ENCODE measurements at regions not wholly inside any gene's neighbourhood (a gene's known extent, or its start where the extent isn't known, plus 50 kb on each side); places are given as distances from the start of the nearest gene placed in this dataset.
"Not testable (repeated sequence)": the region's sequence is repeated elsewhere in the genome, so short reads cannot be mapped to it uniquely, and the experiment has no call there.

DNA sequence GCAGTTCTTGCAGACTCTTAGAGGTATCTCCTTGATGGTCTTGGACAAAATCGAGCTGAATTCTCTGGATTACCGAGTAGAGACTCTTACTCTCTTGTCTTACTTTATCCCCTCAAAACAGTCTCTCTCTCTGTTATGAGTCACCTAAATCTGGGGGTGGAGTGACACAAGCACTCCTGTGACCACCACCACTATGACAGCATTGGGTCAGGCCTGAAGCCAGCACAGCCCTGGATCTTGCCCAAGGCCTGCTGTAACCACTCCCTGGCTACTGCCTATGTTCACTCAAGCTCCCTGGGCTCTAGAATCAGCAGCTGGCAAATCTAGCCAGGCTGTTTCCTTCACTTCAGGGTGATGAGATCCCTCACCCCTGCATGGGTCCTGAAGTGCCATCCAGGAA is 662.5 kb downstream of the LUZP2 start:
- no peak for DNase-seq (ENCODE audit: low read depth in 2 of 2)

- peak; percentile 12 to 22 for DNase-seq (ENCODE audit: low read depth in 2 of 2)
Observed at GRCh38 chr11:25163421-25163820, 666.6 kb downstream of the LUZP2 start.

DNA sequence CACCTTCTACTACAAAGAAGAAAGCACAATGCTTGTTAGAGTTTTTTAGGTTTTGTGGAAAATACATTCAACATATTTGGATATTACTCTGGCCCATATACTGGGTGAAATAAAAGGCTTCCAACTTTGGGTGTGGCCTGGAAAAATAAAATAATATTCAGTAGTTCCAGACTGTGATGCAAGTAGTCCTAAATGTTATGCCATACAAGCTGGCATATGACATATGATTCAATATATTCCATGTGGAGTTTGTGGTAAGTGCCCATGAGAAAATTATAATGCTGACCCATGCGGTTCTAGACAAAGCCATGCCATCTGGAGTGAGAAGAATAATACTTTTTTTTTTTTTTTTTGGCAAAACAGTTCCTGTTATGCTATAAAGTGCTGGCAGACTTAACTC is 683.3 kb downstream of the LUZP2 start:
- no peak for DNase-seq (ENCODE audit: low read depth in 2 of 2)

DNA sequence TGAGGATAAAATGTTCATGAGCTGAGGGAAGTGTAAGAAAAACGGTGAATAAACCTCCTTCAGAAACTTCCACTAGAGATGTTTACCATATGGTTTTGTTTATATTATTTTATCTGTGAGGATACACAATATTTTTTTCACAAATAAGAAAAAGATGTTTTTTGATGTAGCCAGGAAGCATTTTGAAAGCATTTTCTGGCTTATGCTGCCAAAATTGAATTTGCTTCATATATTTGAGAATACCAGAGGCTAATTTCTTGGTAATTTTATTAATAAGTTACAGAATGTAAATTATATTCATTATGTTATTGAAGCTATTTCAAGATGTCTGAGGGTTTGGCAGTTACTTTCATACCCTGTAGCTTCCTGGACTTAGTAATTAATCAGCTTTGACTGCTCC is 686.6 kb downstream of the LUZP2 start:
- DNase-seq (ENCODE audit: low read depth in 2 of 2), result no peak

GRCh38 chr11:25197515-25197914 is 700.7 kb downstream of the LUZP2 start:
- no peak for DNase-seq (ENCODE audit: low read depth in 2 of 2)

DNA sequence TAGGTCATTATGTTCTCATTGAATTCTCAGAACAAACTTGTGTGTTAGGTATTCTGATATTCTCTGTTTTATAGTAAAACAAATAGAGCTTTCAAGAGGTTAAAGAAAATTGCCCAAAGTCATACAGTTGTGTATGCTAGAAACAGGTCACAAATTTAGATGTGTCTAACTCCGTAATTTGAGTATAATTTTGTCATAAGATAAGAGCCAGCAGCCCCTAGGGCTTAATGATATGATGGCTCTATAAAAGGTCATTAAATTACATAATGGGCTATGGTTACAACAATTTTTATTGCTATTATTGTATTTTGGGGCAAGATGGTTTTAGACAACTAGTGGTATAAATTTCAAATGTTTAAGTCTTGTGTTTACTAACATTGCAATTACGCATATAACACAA is 701.9 kb downstream of the LUZP2 start:
- DNase-seq (ENCODE audit: low read depth in 2 of 2), result no peak

- DNase-seq (ENCODE audit: low read depth in 2 of 2), result no peak
Observed at GRCh38 chr11:25200925-25201324, 704.1 kb downstream of the LUZP2 start.

DNA sequence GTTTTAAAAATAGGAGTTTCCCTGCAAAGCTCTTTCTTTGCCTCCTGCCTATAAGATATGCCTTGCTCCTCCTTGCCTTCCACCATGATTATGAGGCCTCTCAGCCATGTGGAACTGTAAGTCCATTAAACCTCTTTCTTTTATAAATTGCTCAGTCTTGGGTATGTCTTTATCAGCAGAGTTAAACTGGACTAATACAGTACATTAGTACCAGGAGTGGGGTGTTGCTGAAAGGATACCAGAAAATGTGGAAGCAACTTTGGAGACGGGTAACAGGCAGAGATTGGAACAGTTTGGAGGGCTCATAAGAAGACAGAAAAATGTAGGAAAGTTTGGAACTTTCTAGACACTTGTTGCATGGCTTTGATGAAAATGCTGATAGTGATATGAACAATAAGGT is 709.9 kb downstream of the LUZP2 start:
- no peak for DNase-seq (ENCODE audit: low read depth in 2 of 2)

- DNase-seq (ENCODE audit: low read depth in 2 of 2), result no peak
Observed at GRCh38 chr11:25211635-25212254, 714.9 kb downstream of the LUZP2 start.

GRCh38 chr11:25214535-25215176 is 717.8 kb downstream of the LUZP2 start:
- no peak for DNase-seq (ENCODE audit: low read depth in 2 of 2)

GRCh38 chr11:25218036-25218435 is 721.2 kb downstream of the LUZP2 start:
- DNase-seq (ENCODE audit: low read depth in 2 of 2), result no peak

GRCh38 chr11:25225078-25225477 is 728.2 kb downstream of the LUZP2 start:
- no peak for DNase-seq (ENCODE audit: low read depth in 2 of 2)

- no peak for DNase-seq (ENCODE audit: low read depth in 2 of 2)
Observed at GRCh38 chr11:25242928-25243327, 746.1 kb downstream of the LUZP2 start.

GRCh38 chr11:25244126-25244525 is 747.3 kb downstream of the LUZP2 start:
- no peak for DNase-seq (ENCODE audit: low read depth in 2 of 2)

DNA sequence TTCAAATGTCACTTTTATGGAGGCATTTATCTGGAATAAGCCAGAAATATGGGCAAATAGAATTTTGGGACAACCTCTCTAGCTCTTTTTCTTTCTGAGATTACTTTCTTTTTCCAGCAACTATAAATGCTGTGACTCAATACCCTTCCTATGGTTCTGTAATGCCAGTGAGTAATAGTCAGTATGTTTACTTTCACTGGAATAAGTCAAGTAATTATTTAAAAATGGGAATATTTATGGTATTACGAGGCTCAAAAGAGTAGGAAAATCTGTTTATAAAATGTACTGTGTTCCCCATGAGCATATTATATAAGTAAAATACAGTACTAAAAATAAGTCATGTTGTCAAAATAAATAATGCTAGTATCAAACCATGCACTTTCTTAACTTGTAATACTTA is 750.5 kb downstream of the LUZP2 start:
- no peak for DNase-seq (ENCODE audit: low read depth in 2 of 2)

DNA sequence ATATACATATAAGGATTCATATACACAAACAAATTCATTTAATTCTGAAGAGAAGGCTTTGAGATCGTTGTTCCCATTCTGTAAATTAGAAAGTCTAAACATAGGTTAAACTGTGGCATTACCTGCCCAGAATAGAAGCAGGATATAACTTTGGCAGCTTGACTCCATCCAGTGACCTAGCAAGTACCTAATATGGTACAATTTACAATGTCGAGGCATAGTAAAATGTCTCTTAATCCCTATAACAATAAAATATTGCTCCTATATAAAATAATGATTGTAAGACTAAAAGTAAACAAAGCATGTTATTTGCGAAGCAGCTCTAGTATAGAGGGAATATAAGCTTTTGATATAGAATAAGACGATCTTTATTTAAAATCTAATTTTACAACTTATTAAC is 756.0 kb downstream of the LUZP2 start:
- DNase-seq (ENCODE audit: low read depth in 2 of 2), result no peak

GRCh38 chr11:25263861-25264260 is 767.0 kb downstream of the LUZP2 start:
- not testable (repeated sequence) for DNase-seq (ENCODE audit: low read depth in 2 of 2)

GRCh38 chr11:25271301-25271700 is 774.4 kb downstream of the LUZP2 start:
- DNase-seq (ENCODE audit: low read depth in 2 of 2), result no peak

DNA sequence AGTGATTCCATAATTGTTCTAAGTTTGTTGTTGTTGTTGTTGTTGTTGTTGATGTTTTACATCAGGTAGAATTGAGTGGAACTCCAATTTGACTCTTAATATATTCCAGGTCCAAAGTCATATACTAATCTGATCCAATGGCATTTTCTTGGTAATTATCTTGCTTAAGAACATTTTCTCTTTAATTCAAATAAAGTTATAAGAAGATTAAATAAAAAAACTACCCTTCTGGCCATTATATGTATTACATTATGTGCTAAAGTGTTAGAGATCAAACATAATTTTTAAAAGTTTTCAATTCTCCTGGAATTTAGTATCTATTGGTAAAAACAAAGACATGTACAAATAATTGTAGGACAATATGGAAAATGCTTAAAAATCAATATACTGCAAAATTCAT is 775.4 kb downstream of the LUZP2 start:
- DNase-seq (ENCODE audit: low read depth in 2 of 2), result no peak

DNA sequence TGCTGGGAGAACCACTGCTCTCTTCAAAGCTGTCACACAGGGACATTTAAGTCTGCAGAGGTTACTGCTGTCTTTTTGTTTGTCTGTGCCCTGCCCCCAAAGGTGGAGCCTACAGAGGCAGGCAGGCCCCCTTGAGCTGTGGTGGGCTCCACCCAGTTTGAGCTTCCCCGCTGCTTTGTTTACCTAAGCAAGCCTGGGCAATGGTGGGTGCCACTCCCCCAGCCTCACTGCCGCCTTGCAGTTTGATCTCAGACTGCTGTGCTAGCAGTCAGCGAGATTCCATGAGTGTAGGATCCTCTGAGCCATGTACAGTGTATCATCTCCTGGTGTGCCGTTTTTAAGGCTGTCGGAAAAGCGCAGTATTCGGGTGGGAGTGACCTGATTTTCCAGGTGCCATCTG is 784.0 kb downstream of the LUZP2 start:
- DNase-seq (ENCODE audit: low read depth in 2 of 2), result not testable (repeated sequence)

GRCh38 chr11:25293166-25293565 is 796.3 kb downstream of the LUZP2 start:
- no peak for DNase-seq (ENCODE audit: low read depth in 2 of 2)

DNA sequence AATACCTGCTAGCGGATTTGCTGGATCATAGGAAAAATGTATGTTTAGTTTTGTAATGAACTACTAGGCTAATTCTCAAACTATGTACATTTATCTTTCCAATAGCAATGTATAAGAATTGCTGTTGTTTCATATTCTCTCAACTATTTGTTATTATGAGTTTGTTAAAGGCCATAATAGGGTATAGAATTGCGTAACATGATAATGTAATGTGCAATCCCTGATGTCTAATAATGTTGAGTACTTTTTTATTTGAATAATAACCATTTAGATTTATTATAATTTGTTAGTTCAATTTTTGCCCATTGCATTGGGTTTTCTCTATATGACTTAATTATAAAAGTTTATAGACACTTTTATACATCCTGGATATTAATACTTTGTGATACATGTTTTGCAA is 801.6 kb downstream of the LUZP2 start:
- no peak for DNase-seq (ENCODE audit: low read depth in 2 of 2)

DNA sequence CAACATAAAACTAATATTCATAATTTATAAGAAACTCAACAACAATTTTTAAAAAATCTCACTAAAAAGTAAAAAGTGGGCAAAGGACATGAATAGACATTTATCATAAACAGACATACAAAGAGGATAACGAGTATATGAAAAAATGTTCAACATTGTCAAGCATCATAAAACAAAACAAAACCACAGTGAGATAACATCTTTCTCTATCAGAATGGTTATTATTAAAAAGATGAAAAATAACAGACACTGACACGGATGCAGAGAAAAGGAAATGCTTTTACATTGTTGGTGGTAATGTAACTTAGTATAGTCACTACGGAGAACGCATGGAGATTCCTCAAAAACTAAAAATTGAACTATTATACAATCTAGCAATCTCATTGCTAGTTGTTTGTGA is 813.0 kb downstream of the LUZP2 start:
- DNase-seq (ENCODE audit: low read depth in 2 of 2), result no peak

GRCh38 chr11:25317216-25317615 is 820.4 kb downstream of the LUZP2 start:
- DNase-seq (ENCODE audit: low read depth in 2 of 2), result peak; percentile 6 to 25
